GM12891 (cell line): ENCODE measurements at regions not wholly inside any gene's neighbourhood (a gene's known extent, or its start where the extent isn't known, plus 50 kb on each side); places are given as distances from the start of the nearest gene placed in this dataset.
"Not testable (repeated sequence)": the region's sequence is repeated elsewhere in the genome, so short reads cannot be mapped to it uniquely, and the experiment has no call there.

Experiments used
- POLR2A ChIP-seq: IDR thresholded peaks from 2 replicates; pipeline ENCODE4 v1.6.1; 2011; ENCODE audit warnings: low read depth, low read length, control low read depth
- POLR2AphosphoS5 ChIP-seq: IDR thresholded peaks from 2 replicates; pipeline ENCODE4 v1.6.1; 2011; ENCODE audit warnings: low read depth, low read length, control low read depth
- TAF1 ChIP-seq: IDR thresholded peaks from 2 replicates; pipeline ENCODE4 v1.6.1; 2011; ENCODE audit warnings: low read depth, low read length, control low read depth

- TF ChIP-seq POLR2AphosphoS5, POLR2A, TAF1: not testable (repeated sequence)
Observed at GRCh38 chr1:121081625-121082199, 102.4 kb downstream of the FAM72B start.
